SH-SY5Y (cell line): ENCODE measurements at regions not wholly inside any gene's neighbourhood (a gene's known extent, or its start where the extent isn't known, plus 50 kb on each side); places are given as distances from the start of the nearest gene placed in this dataset.

Experiments used
- GATA2 ChIP-seq: IDR thresholded peaks from 2 replicates; pipeline ENCODE4 v1.6.1; 2011; ENCODE audit warnings: mild to moderate bottlenecking, low read depth, low read length
- GATA3 ChIP-seq: IDR thresholded peaks from 2 replicates; pipeline ENCODE4 v1.6.1; 2011; ENCODE audit warnings: low read depth, mild to moderate bottlenecking, low read length, moderate library complexity

GRCh38 chr20:51939259-51939585, 136.9 kb upstream of the SALL4 start:
- no peak for TF ChIP-seq GATA3
- no peak for TF ChIP-seq GATA2
